ENCODE measurements at regions not wholly inside any gene's neighbourhood (a gene's known extent, or its start where the extent isn't known, plus 50 kb on each side); places are given as distances from the start of the nearest gene placed in this dataset.
"Not testable (repeated sequence)": the region's sequence is repeated elsewhere in the genome, so short reads cannot be mapped to it uniquely, and the experiment has no call there.

GRCh38 chr17:55909776-55910175 lies 158.9 kb downstream of the PCTP start:
- DNase-seq, result no peak

DNA sequence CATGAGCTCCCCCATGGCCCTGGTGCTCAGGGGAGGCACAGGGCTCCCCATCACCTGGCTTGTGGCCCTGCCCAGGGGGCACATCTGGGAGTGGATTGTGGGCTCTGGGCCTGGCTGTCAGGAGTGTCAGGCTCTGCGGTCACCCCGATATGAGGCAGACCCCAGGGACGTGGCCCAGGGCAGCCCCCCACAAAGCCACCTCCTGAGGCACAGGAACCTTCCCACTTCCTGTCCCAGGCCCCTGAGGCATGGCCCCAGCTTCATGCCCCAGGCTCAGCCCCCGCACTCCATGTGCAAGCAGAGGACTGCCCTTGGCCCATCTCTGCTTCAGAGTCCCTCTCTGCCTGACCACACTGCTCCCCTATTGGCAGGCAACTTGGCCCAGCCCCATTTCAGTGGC lies 160.3 kb downstream of the PCTP start:
- no peak for DNase-seq

DNA sequence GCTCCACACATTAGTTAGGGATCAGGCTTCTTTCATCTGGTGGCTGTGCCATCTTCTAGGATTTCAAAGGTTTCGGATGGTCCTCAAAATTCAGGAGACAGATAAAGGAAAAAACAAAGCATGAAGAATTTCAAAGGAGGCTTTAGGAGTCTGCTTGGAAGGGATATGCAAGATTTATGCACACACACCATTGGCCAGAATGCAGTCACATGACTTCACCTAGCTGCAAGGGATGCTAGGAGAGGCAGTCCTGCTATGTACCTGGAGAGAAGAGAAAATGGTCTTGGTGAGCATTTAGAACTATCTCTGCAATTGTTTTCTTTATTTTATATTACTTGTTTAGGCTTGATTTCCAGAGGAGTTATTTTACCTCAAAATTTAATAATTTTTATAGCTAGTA lies 174.6 kb downstream of the PCTP start:
- no peak for DNase-seq

DNA sequence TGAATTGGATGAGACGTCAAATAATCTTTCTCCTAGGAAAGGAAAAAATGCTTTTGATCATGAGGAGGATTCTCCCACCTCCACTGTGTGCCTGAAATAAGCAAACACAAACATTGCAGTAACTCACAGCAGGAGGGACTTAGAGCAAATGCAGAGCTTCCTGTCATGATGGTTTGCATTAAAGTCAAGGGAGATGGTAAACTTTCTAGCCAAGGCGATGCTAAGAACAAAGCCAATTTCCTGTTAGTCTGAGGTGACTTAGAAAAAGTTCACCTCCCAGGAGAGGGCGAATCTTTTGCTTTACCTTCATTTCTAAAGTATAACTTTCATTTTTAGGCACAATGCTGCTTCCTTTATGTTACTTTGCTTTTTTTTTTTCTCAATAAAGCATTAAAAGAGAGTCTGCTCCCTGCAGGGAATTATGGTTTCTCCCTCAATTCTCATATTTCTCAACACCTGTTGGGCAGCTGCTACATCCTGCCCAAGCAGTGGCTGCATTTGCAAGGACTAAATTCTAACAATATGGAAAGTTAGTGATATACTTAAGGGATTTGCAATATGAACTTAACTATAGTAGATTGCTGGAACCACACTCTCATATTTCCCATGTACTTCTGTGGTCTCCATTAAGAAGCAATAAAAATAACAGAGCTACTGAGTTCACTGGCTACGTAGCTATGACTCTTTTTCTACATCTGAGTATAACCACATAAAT lies 175.6 kb downstream of the PCTP start:
- DNase-seq, result no peak

DNA sequence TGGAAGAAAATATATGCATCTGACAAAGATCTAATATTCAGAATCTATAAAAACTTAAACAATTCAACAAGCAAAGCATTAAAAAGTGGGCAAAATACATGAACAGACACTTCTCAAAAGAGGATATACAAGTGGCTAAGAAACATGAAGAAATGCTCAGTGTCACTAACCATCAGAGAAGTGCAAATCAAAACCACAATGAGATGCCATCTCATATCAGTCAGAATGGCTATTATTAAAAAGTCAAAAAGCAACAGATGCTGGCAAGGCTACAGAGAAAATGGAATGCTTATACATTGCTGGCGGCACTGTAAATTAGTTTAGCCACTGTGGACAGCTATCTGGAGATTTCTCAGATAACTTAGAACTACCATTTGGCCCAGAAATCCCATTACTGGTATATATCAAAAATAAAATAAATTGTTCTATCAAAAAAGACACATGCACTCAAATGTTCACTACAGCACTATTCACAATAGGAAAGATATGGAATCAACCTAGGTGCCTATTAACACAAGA lies 179.5 kb downstream of the PCTP start:
- DNase-seq, result no peak

GRCh38 chr17:55931446-55931845 lies 180.6 kb downstream of the PCTP start:
- no peak for DNase-seq

DNA sequence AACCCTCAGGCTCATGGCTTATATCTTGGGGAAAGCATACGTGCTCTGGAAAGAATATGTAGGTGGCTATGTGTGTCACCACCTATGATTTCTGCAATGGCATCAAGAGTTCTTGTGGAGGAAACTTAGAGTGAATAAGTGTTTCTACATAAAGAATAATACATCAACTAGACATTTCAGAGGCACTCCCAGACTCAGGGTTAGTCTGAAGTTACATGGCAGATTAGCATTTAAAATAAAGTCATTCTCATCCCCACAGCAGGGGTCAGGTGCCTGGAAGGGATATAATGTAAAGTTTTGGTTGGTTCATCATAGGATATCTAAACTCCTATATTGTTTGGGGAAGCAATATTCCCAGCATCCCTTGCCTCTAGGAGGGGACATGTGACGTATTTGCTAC lies 182.1 kb downstream of the PCTP start:
- DNase-seq, result no peak

DNA sequence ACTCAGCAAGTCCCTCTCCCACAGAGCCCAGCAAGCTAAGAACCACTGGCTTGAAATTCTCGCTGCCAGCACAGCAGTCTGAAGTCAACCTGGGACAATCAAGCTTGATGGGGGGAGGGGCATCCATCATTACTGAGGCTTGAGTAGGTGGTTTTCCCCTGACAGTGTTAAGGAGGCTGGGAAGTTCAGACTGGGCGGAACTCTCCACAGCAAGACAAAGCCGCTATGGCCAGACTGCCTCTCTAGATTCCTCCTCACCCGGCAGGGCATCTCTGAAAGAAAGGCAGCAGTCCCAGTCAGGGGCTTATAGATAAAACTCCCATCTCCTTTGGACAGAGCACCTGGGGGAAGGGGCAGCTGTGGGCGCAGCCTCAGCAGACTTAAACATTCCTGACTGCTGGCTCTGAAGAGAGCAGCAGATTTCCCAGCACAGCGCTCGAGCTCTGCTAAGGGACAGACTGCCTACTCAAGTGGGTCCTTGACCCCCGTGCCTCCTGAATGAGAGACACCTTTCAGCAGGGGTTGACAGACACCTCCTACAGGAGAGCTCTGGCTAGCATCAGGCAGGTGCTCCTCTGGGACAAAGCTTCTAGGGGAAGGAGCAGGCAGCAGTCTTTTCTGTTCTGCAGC lies 188.4 kb downstream of the PCTP start:
- DNase-seq, result not testable (repeated sequence)

GRCh38 chr17:55959756-55960155 lies 193.5 kb upstream of the ANKFN1 start:
- no peak for DNase-seq

DNA sequence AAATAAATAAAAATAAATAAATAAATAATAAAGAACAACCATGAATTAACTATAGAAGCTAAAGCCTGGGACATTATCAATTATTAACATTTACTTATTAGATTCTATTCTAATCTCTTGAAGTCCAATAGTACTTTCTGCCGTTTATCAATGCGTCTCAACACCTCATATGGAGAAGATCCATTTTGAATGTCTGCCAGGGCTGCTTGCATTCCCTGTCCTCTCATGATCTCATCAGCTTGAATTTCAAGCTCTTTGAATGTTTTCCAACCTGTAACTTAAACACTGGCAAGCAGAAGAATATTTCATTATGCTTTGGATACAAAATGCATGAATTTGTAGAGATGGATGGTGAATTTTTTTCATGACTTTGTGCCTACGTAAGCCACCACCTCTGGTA lies 191.9 kb upstream of the ANKFN1 start:
- DNase-seq, result no peak

GRCh38 chr17:55962951-55963401 lies 190.3 kb upstream of the ANKFN1 start:
- DNase-seq, result no peak

GRCh38 chr17:55964191-55964590 lies 189.1 kb upstream of the ANKFN1 start:
- no peak for DNase-seq

GRCh38 chr17:55965051-55965450 lies 188.2 kb upstream of the ANKFN1 start:
- DNase-seq, result no peak

DNA sequence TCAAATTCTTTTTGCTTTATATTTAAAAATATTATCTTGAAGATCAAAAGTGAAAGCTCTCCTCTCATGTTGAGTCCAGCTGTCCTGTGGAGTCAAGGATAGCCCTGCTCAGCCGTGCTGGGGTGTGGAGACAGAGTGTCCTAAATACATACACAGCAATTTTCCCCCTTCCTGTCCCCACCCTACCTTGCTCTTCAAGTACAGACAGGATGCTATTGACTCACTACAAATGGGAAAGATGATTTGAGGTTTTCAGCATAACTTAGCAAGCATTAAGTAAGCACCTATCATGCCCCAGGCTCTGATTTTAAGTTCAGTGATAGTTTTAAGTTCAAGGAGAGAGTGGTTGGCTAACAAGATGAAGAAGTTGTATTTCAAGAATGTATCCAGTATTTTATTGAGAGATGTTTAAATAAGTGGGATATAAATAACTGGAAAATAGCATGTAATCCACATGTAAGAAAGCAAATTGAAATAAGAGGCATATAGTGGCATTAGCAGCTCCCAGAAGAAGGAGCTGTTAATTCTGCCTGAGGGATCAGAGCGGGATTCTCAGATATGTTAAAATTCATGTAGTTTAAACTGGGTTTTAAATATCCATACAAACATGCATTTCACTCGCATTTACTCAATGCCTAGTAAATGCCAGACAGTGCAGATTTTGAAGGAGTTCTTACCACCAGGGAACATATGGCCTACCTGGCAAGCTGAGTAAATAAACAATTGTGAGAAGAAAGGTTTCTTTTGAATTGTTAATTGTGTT lies 183.5 kb upstream of the ANKFN1 start:
- no peak for DNase-seq

- DNase-seq, result no peak
Observed at GRCh38 chr17:55978578-55978977, 174.7 kb upstream of the ANKFN1 start.

GRCh38 chr17:55983096-55983495 lies 170.2 kb upstream of the ANKFN1 start:
- DNase-seq, result no peak

GRCh38 chr17:55986817-55987216 lies 166.5 kb upstream of the ANKFN1 start:
- no peak for DNase-seq

DNA sequence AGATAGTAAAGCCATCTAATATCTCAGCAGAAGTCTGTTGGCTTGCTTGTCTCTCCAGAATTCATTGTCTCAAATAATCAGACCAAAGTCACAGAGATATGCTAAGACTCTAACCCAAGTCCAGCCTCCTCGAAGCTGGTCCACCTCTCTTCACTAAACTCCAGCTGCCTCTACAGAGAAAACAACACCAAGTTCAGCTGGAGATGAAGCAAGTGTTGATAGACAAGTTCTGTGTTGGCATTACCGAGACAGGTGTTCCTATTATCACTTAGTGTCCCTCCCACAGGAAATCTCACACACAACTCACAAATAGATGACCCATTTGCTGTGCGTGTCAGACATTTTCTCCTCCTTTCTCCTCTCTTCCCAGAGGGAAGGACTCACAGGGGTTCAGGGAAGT lies 164.4 kb upstream of the ANKFN1 start:
- DNase-seq, result no peak

DNA sequence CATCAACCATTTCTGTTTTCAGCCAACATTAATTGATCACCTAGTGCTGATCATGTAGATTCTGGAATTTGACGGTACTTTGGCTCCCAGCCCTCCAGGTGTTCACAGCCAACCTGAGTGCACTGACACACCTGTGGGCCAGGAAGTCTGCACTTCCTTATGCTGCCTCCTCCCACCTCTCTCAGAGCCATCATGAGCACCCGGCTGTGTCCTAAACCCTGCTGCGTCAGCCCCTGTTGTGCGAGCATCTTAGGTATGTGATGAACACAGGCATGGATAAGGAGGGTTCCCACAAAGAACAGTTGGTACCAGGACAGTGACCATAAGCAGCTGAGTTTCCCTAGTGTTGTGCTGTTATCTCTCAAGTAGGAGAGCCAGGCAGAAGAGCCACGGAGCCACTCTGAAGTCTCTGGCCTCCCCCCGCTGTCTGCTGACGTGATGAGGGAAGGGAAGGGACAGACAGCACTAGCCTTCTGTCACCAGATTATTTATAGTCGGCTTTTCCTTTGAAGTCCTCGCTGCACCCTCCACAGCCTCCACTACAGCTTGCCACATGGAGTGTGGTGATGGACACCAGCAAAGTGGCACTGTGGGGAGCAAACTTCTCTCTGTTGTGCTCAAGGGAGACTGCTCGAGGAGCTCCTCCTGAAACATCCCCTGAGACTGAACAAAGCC lies 162.8 kb upstream of the ANKFN1 start:
- DNase-seq, result no peak

DNA sequence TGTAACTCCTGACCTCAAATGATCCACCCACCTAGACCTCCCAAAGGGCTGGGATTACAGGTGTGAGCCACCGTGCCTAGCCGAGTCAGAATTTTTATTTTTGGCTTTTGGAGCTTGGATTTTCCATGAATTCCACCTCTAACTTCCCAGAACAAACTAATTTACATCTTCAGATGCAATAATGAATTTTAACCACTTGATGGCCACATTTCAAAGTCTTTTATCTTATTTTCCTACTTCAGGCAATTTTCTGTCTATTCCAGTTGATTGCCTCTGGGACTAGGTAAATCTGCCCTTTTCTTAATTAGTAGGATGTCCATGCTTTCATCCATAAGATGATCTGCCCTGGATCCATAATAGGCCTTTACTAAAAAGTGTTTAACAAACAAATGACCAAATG lies 156.4 kb upstream of the ANKFN1 start:
- no peak for DNase-seq

DNA sequence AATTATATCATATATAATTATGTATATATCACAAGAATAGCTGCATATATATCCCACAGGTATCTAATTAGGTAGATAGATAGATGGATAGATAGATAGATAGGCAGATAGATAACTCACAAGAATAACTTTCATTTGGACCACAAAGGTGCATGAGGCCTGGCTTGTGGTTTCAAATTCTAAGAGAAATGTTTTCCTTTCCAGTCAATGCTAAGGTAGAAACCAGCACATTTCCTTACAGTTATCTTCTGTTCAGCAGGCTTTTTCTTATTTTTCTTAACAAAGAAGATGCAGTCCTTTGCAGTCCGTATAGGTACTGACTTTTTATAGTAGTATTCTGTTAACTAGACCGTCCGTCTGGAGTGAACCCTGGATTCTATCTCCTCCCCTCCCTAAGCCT lies 152.9 kb upstream of the ANKFN1 start:
- DNase-seq, result no peak

DNA sequence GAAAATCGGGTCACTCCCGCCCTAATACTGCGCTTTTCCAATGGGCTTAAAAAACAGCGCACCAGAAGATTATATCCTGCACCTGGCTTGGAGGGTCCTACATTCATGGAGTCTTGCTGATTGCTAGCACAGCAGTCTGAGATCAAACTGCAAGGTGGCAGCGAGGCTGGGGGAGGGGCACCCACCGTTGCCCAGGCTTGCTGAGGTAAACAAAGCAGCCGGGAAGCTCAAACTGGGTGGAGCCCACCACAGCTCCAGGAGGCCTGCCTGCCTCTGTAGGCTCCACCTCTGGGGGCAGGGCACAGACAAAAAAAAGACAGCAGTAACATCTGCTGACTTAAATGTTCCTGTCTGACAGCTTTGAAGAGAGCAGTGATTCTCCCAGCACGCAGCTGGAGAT lies 150.6 kb upstream of the ANKFN1 start:
- not testable (repeated sequence) for DNase-seq
